CD4-positive, alpha-beta T cell (primary cell): ENCODE measurements at regions not wholly inside any gene's neighbourhood (a gene's known extent, or its start where the extent isn't known, plus 50 kb on each side); places are given as distances from the start of the nearest gene placed in this dataset.

Source experiments
- ATAC-seq: fragments of 200-7000 bp; cut with Tn5 transposase; one replicate; pipeline ENCODE4 v1.10.0; 2022; ENCODE audit warnings: mild to moderate bottlenecking; ENCODE audit not compliant: poor library complexity
- CTCF ChIA-PET: fragments of 350-600 bp; sonication (Branson Sonifier 250); formaldehyde crosslinking; loops from one replicate; lab custom pipeline; 2021; ENCODE audit warnings: antibody characterized with exemption, inconsistent platforms; lab: Charles Lee
- POLR2A ChIA-PET: fragments of 350-600 bp; sonication (Branson Sonifier 250); formaldehyde crosslinking; loops from one replicate; lab custom pipeline; 2021; ENCODE audit warnings: antibody characterized with exemption, inconsistent platforms; lab: Charles Lee
- DNase-seq, 14 experiments: peaks; one replicate each; pipeline ENCODE4 v3.0.0-alpha.2; 2013 to 2020; ENCODE audit warnings: mixed read lengths in 2 of 14
- H3K27ac ChIP-seq, 2 donors: one replicate each; pipeline versions ENCODE4 v1.5.1 to v1.7.0; 2013; ENCODE audit warnings: low read length in 2 of 2, low read depth in 1 of 2, mild to moderate bottlenecking in 1 of 2
- H3K27me3 ChIP-seq, 2 experiments: 1 replicate in 1 of 2; 2 replicates in 1 of 2; pipeline versions ENCODE4 v1.6.1 to v1.7.0; 2013; ENCODE audit warnings: low read length in 2 of 2, control low read depth in 1 of 2, mild to moderate bottlenecking in 1 of 2, moderate library complexity in 1 of 2; ENCODE audit not compliant: insufficient read depth in 2 of 2, control insufficient read depth in 1 of 2
- H3K36me3 ChIP-seq: one replicate; pipeline ENCODE4 v1.6.1; 2013; ENCODE audit warnings: low read length, control low read depth; ENCODE audit not compliant: insufficient read depth
- H3K4me1 ChIP-seq: one replicate; pipeline ENCODE4 v1.6.1; 2013; ENCODE audit warnings: low read length, control low read depth; ENCODE audit not compliant: insufficient read depth
- H3K4me3 ChIP-seq: one replicate; pipeline ENCODE4 v1.5.1; 2013; ENCODE audit warnings: mild to moderate bottlenecking, low read length, moderate library complexity
- H3K9me3 ChIP-seq, 2 experiments: 1 replicate in 1 of 2; 2 replicates in 1 of 2; pipeline versions ENCODE4 v1.6.1 to v1.7.0; 2013; ENCODE audit warnings: low read length in 2 of 2, mild to moderate bottlenecking in 2 of 2, control low read depth in 1 of 2, moderate library complexity in 1 of 2; ENCODE audit not compliant: control insufficient read depth in 1 of 2, insufficient read depth in 1 of 2
- H3K27ac Mint-ChIP-seq: one replicate; pipeline ENCODE4 v1.8.0; 2020; ENCODE audit warnings: mixed read lengths
- H3K27me3 Mint-ChIP-seq: one replicate; pipeline ENCODE4 v1.8.0; 2021; ENCODE audit warnings: mixed read lengths
- H3K36me3 Mint-ChIP-seq: one replicate; pipeline ENCODE4 v1.8.0; 2021; ENCODE audit warnings: low read depth, mixed read lengths
- H3K4me1 Mint-ChIP-seq: one replicate; pipeline ENCODE4 v1.8.0; 2021; ENCODE audit warnings: low read depth, mixed read lengths
- H3K4me3 Mint-ChIP-seq: one replicate; pipeline ENCODE4 v1.8.0; 2020; ENCODE audit warnings: mild to moderate bottlenecking, mixed read lengths
- H3K9me3 Mint-ChIP-seq: one replicate; pipeline ENCODE4 v1.8.0; 2020; ENCODE audit warnings: mixed read lengths
- CTCF ChIP-seq: fragments of 200-600 bp; IDR thresholded peaks from one replicate; pipeline ENCODE4 v1.8.0; 2022; ENCODE audit warnings: antibody characterized with exemption, mild to moderate bottlenecking
- intact Hi-C, 2 experiments: fragments of 100-400 bp; cut with DNase I in 1 of 2; cut with micrococcal nuclease in 1 of 2; formaldehyde crosslinking; loops; one replicate each; pipeline versions ENCODE4 v1.15.1 to v1.9.0; 2023 to 2025; cut with DNase I, micrococcal nuclease

- no peak for DNase-seq
Observed at GRCh38 chr1:4053160-4053748, 153.2 kb upstream of the C1orf174 start.

GRCh38 chr1:4053774-4054173 lies 153.7 kb upstream of the C1orf174 start:
- peaks cover 6% of the 10 kb centered on the region for H3K27me3 Mint-ChIP-seq
- H3K9me3 Mint-ChIP-seq, result no peaks in the 10 kb centered on the region
- no peak for ATAC-seq
- no peak for TF ChIP-seq CTCF
- DNase-seq, result no peak
- Histone ChIP-seq H3K4me1 (no peaks in the 10 kb centered on the region), H3K36me3 (no peaks in the 10 kb centered on the region), H3K9me3 (peaks cover 0 to 8% of the 10 kb centered on the region in 2 experiments), H3K27ac (no peak overlapping the region), H3K4me3 (no peak overlapping the region), H3K27me3 (peaks cover 0 to 7% of the 10 kb centered on the region in 2 experiments)
- intact Hi-C loops, result no loop called here
- no peaks in the 10 kb centered on the region for H3K36me3 Mint-ChIP-seq
- CTCF ChIA-PET, result no interaction called here
- no peaks in the 10 kb centered on the region for H3K4me1 Mint-ChIP-seq
- POLR2A ChIA-PET, result no interaction called here
- no peak overlapping the region for H3K27ac Mint-ChIP-seq
- H3K4me3 Mint-ChIP-seq, result no peak overlapping the region

More at GRCh38 chr1:4053160-4053748, 153.2 kb upstream of the C1orf174 start:
- ChIA-PET CTCF (no interaction called here), POLR2A (no interaction called here)
- H3K36me3 Mint-ChIP-seq, result no peaks in the 10 kb centered on the region
- TF ChIP-seq CTCF, result no peak
- Histone ChIP-seq H3K4me3 (no peak overlapping the region), H3K27ac (no peak overlapping the region), H3K27me3 (peaks cover 0 to 7% of the 10 kb centered on the region in 2 experiments), H3K36me3 (no peaks in the 10 kb centered on the region), H3K4me1 (no peaks in the 10 kb centered on the region), H3K9me3 (peaks cover 0 to 8% of the 10 kb centered on the region in 2 experiments)
- H3K27ac Mint-ChIP-seq, result no peak overlapping the region
- ATAC-seq, result no peak
- no peak overlapping the region for H3K4me3 Mint-ChIP-seq
- peaks cover 7% of the 10 kb centered on the region for H3K27me3 Mint-ChIP-seq
- H3K9me3 Mint-ChIP-seq, result no peaks in the 10 kb centered on the region
- no peaks in the 10 kb centered on the region for H3K4me1 Mint-ChIP-seq
- intact Hi-C loops, result no loop called here

- ChIA-PET CTCF (no interaction called here), POLR2A (no interaction called here)
- no peak overlapping the region for H3K4me3 ChIP-seq
- intact Hi-C loops, result no loop called here
- peaks cover 0 to 4% of the 10 kb centered on the region in 2 experiments for H3K27me3 ChIP-seq
- no peak for ATAC-seq
- H3K9me3 ChIP-seq, result peaks cover 0 to 18% of the 10 kb centered on the region in 2 experiments
- no peaks in the 10 kb centered on the region for H3K27me3 Mint-ChIP-seq
- TF ChIP-seq CTCF, result no peak
- DNase-seq, result no peak
- H3K27ac Mint-ChIP-seq, result no peak overlapping the region
- H3K27ac ChIP-seq, result no peak overlapping the region
- no peaks in the 10 kb centered on the region for H3K36me3 Mint-ChIP-seq
- H3K9me3 Mint-ChIP-seq, result no peaks in the 10 kb centered on the region
- no peaks in the 10 kb centered on the region for H3K4me1 Mint-ChIP-seq
- no peaks in the 10 kb centered on the region for H3K4me1 ChIP-seq
- H3K36me3 ChIP-seq, result no peaks in the 10 kb centered on the region
- no peak overlapping the region for H3K4me3 Mint-ChIP-seq
Observed at GRCh38 chr1:4055294-4055967, 155.4 kb upstream of the C1orf174 start.
